Ascending aorta (tissue), 2 donors: ENCODE measurements at regions not wholly inside any gene's neighbourhood (a gene's known extent, or its start where the extent isn't known, plus 50 kb on each side); places are given as distances from the start of the nearest gene placed in this dataset.

Experiments
- DNase-seq, 2 donors: peaks; one replicate each; pipeline ENCODE4 v3.0.0-alpha.2; 2019; ENCODE audit warnings: low spot score in 2 of 2
- H3K27ac ChIP-seq, 2 donors: fragments of 200-600 bp; sonication (generic); one replicate each; pipeline ENCODE4 v1.5.1; 2016 to 2017; ENCODE audit warnings: mild to moderate bottlenecking in 1 of 2
- H3K27me3 ChIP-seq: fragments of 200-600 bp; sonication (generic); one replicate; pipeline ENCODE4 v1.5.1; 2017
- H3K36me3 ChIP-seq, 2 donors: fragments of 200-600 bp; sonication (generic); one replicate each; pipeline ENCODE4 v1.5.1; 2016
- H3K4me1 ChIP-seq, 2 donors: fragments of 200-600 bp; sonication (generic); one replicate each; pipeline ENCODE4 v1.5.1; 2016 to 2017; ENCODE audit warnings: mild to moderate bottlenecking in 1 of 2
- H3K4me3 ChIP-seq, 2 donors: fragments of 200-600 bp; sonication (generic); one replicate each; pipeline ENCODE4 v1.5.1; 2016 to 2017; ENCODE audit warnings: mild to moderate bottlenecking in 1 of 2
- H3K9me3 ChIP-seq, 2 donors: fragments of 200-600 bp; sonication (generic); one replicate each; pipeline ENCODE4 v1.5.1; 2016
- intact Hi-C: fragments of 100-400 bp; cut with DNase I; formaldehyde crosslinking; loops from one replicate; pipeline ENCODE4 v1.15.1; 2023
- TF ChIP-seq, protein P1 (sequence below), 3 experiments: fragments of 200-600 bp in 2 of 3; fragments of 450-650 bp in 1 of 3; sonication (generic) in 2 of 3; IDR thresholded peaks; one replicate each; pipeline ENCODE4 v1.5.1; 2016 to 2019; ENCODE audit warnings: antibody characterized with exemption in 3 of 3, mild to moderate bottlenecking in 1 of 3, moderate library complexity in 1 of 3

DNA sequence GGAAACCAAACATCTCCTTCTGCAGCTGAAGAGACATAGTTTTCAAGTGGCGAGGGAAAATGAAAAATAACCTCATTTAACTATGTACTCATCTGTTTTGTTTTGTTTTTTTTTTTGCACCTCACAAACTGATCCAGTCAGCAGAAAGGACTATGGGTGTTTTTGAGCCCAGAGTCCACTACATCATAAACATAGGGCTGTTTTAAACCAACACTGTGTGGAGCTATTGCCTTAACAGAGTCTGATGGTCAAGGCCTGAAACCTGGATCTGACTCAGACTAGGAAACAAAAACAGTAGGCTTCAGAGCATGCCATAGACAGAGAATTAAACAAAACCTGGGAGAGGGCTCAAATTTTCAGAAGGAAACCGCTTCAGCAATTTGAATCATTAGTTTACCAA lies 99.3 kb upstream of the FSHB start:
- intact Hi-C loops: no loop called here
- Histone ChIP-seq H3K27me3 (no peaks in the 10 kb centered on the region), H3K9me3 (no peaks in the 10 kb centered on the region), H3K36me3 (no peaks in the 10 kb centered on the region), H3K4me1 (no peaks in the 10 kb centered on the region), H3K27ac (no peak overlapping the region), H3K4me3 (no peak overlapping the region)
- TF ChIP-seq, protein P1, sequence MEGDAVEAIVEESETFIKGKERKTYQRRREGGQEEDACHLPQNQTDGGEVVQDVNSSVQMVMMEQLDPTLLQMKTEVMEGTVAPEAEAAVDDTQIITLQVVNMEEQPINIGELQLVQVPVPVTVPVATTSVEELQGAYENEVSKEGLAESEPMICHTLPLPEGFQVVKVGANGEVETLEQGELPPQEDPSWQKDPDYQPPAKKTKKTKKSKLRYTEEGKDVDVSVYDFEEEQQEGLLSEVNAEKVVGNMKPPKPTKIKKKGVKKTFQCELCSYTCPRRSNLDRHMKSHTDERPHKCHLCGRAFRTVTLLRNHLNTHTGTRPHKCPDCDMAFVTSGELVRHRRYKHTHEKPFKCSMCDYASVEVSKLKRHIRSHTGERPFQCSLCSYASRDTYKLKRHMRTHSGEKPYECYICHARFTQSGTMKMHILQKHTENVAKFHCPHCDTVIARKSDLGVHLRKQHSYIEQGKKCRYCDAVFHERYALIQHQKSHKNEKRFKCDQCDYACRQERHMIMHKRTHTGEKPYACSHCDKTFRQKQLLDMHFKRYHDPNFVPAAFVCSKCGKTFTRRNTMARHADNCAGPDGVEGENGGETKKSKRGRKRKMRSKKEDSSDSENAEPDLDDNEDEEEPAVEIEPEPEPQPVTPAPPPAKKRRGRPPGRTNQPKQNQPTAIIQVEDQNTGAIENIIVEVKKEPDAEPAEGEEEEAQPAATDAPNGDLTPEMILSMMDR (IDR thresholded peaks at IDR 0.05): no peak
- no peak for DNase-seq

DNA sequence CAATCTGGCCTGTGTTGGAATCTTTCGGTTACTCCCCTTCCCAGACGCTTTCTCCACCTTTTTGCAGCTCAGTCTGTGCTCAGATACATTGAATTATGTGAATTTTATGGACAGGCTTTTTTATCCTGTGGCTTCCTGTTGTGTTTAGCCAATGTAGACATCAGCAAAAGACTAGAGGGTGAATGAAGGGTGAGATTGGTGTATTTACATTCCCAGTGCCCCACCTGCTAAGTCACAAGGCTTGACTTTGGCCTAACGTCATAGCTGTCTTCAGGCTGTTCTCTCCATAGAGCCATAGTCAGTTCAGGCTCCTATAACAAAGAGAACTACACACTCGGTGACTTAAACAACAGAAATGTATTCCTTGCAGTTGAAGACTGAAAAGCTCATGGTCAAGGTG lies 97.5 kb upstream of the FSHB start:
- H3K36me3 ChIP-seq: no peaks in the 10 kb centered on the region
- DNase-seq: no peak
- no peaks in the 10 kb centered on the region for H3K9me3 ChIP-seq
- H3K27ac ChIP-seq: no peak overlapping the region
- no peak overlapping the region for H3K4me3 ChIP-seq
- TF ChIP-seq, protein P1 (IDR thresholded peaks at IDR 0.05): no peak
- no peaks in the 10 kb centered on the region for H3K4me1 ChIP-seq
- intact Hi-C loops: no loop called here
- H3K27me3 ChIP-seq: no peaks in the 10 kb centered on the region

DNA sequence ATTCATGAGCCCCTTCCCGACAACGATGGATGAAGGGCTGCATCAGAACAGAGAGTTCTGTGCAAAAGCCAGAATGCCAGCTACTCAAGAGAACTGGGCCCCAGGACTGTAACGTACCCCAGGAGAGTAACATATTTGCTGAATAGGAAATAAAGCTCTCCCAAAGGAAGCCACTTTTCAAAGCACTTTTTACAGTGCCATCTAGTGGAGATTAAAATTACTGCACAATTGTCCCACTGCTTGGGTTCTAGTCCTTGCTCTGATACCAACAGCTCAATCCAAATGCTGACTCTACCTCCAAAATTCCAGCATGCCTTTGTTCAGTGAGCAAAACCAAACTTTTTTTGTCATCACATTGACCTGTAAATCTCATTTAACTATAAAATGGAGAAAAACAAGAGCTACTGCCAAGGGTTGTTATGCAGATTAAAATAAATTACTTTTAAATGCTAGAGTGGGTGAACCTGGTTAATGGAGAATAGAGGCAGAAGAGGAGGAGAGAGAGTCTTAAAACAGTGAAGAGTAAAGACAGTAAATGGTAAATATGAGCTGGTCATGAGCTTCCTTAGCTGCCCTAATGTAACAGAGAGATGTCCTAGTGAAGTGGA lies 87.6 kb upstream of the FSHB start:
- intact Hi-C loops: no loop called here
- Histone ChIP-seq H3K36me3 (no peaks in the 10 kb centered on the region), H3K4me1 (no peaks in the 10 kb centered on the region), H3K27me3 (no peaks in the 10 kb centered on the region), H3K27ac (no peak overlapping the region), H3K4me3 (no peak overlapping the region), H3K9me3 (no peaks in the 10 kb centered on the region)
- DNase-seq: no peak
- TF ChIP-seq, protein P1 (IDR thresholded peaks at IDR 0.05): peak in 2 of 3 experiments; percentile 47 to 51

DNA sequence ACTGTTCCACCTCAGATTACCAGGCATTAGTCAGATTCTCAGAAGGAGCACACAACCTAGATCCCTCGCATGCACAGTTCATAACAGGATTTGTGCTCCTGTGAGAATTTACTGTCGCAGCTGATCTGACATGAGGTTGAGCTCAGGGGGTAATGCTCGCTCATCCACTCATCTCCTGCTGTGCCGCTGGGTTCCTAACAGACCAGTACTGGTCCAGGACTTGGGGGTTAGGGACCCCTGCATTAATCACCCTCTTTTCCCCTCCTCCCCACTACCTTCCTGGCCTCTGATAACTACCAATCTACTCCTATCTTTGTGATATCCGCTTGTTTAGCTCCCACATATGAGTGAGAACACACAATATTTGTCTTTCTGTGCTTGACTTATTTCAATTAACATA lies 83.5 kb upstream of the FSHB start:
- intact Hi-C loops: no loop called here
- Histone ChIP-seq H3K27ac (no peak overlapping the region), H3K4me3 (no peak overlapping the region), H3K9me3 (no peaks in the 10 kb centered on the region), H3K27me3 (no peaks in the 10 kb centered on the region), H3K36me3 (no peaks in the 10 kb centered on the region), H3K4me1 (no peaks in the 10 kb centered on the region)
- TF ChIP-seq, protein P1 (IDR thresholded peaks at IDR 0.05): no peak
- DNase-seq: no peak

DNA sequence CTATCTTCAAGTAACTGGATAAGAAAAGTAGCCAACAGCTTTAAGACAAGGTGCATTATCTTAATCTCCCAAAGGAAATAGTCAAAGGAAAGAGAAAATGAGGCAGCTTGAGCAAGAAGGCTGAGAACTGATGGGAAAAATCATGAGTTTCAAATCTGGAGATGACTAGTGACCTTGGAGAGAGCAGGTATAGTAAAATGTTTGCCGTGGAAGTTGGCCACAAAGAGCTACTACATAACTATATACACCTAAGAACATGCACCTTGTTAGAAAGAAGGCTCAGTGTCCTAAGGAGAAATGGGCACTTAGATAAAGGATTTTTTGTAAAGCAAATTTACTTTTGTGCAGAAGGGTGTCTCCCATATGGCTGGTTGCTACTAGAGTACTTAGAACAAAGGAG lies 80.8 kb upstream of the FSHB start:
- Histone ChIP-seq H3K9me3 (no peaks in the 10 kb centered on the region), H3K27me3 (no peaks in the 10 kb centered on the region), H3K27ac (no peak overlapping the region), H3K4me1 (no peaks in the 10 kb centered on the region), H3K36me3 (no peaks in the 10 kb centered on the region), H3K4me3 (no peak overlapping the region)
- intact Hi-C loops: no loop called here
- TF ChIP-seq, protein P1 (IDR thresholded peaks at IDR 0.05): no peak
- no peak for DNase-seq

DNA sequence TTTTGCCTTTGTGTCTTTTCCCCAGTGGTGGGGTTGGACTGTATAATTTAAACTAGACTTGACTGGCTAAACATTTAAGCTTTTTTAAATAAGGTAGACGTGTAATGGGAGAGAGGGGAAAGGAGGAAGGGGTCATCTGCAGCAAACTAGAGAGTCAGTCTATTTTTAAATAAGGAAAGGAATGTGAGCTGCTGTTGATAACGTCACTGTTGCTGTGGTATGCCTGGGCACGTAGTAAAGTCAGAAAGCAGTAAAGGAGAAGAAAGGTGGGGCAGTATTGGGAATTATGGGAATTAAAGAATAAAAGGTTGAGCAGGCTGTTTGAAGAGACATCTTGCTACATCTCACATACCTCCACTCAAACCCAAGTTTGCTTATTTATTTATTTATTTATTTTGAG lies 80.4 kb upstream of the FSHB start:
- DNase-seq: no peak
- H3K4me3 ChIP-seq: no peak overlapping the region
- no peaks in the 10 kb centered on the region for H3K9me3 ChIP-seq
- no peaks in the 10 kb centered on the region for H3K36me3 ChIP-seq
- TF ChIP-seq, protein P1 (IDR thresholded peaks at IDR 0.05): no peak
- H3K4me1 ChIP-seq: no peaks in the 10 kb centered on the region
- intact Hi-C loops: no loop called here
- no peaks in the 10 kb centered on the region for H3K27me3 ChIP-seq
- no peak overlapping the region for H3K27ac ChIP-seq
